Neural cell (in vitro differentiated cells): ENCODE measurements at regions not wholly inside any gene's neighbourhood (a gene's known extent, or its start where the extent isn't known, plus 50 kb on each side); places are given as distances from the start of the nearest gene placed in this dataset.

Source experiments
- H2AFZ ChIP-seq: fragments of 200-600, 300-800 bp; sonication (generic), shearing (Covaris generic); 2 replicates; pipeline ENCODE4 v1.6.0; 2014; ENCODE audit warnings: low read depth, mild to moderate bottlenecking, antibody characterized with exemption, low read length, moderate library complexity
- H3F3A ChIP-seq: fragments of 200-600 bp; shearing (Covaris generic); 2 replicates; pipeline ENCODE4 v1.6.1; 2016; ENCODE audit warnings: mild to moderate bottlenecking, moderate library complexity, mixed read lengths, antibody characterized with exemption, low read length; ENCODE audit not compliant: insufficient read depth, poor library complexity, severe bottlenecking
- H3K27ac ChIP-seq: fragments of 200-600, 300-800 bp; sonication (generic), shearing (Covaris generic); 2 replicates; pipeline ENCODE4 v1.5.1; 2014; ENCODE audit warnings: mild to moderate bottlenecking, low read length, moderate library complexity
- H3K27me3 ChIP-seq: fragments of 300-800, 200-600 bp; sonication (generic), shearing (Covaris generic); 2 replicates; pipeline ENCODE4 v1.6.0; 2014; ENCODE audit warnings: mild to moderate bottlenecking, low read depth, low read length, moderate library complexity; ENCODE audit not compliant: insufficient read depth
- H3K36me3 ChIP-seq: fragments of 300-800, 200-600 bp; sonication (generic), shearing (Covaris generic); 2 replicates; pipeline ENCODE4 v1.5.1; 2014; ENCODE audit warnings: mild to moderate bottlenecking, antibody characterized with exemption, low read length, moderate library complexity; ENCODE audit not compliant: insufficient read depth
- H3K4me2 ChIP-seq: fragments of 300-800, 200-600 bp; sonication (generic), shearing (Covaris generic); 2 replicates; pipeline ENCODE4 v1.6.0; 2014; ENCODE audit warnings: mild to moderate bottlenecking, low read length
- H3K4me3 ChIP-seq: fragments of 300-800, 200-600 bp; sonication (generic), shearing (Covaris generic); 2 replicates; pipeline ENCODE4 v1.5.1; 2014; ENCODE audit warnings: mild to moderate bottlenecking, low read length, moderate library complexity
- H3K79me2 ChIP-seq: fragments of 200-600 bp; shearing (Covaris generic); replicated peaks from 2 replicates; pipeline ENCODE4 v1.6.0; 2014; ENCODE audit warnings: mild to moderate bottlenecking, low read length, moderate library complexity; ENCODE audit not compliant: insufficient read depth
- H3K9ac ChIP-seq: fragments of 300-800, 200-600 bp; sonication (generic), shearing (Covaris generic); 2 replicates; pipeline ENCODE4 v1.6.1; 2016; ENCODE audit warnings: mild to moderate bottlenecking, low read length, mixed read lengths
- H3K9me2 ChIP-seq: fragments of 200-600 bp; shearing (Covaris generic); 2 replicates; pipeline ENCODE4 v1.6.1; 2016; ENCODE audit warnings: mild to moderate bottlenecking, low read length, mixed read lengths; ENCODE audit not compliant: insufficient read depth
- H3K9me3 ChIP-seq: fragments of 200-600, 300-800 bp; sonication (generic), shearing (Covaris generic); 2 replicates; pipeline ENCODE4 v1.6.1; 2016; ENCODE audit warnings: mild to moderate bottlenecking, mixed run types, low read length, moderate library complexity, mixed read lengths
- H4K20me1 ChIP-seq: fragments of 200-600 bp; shearing (Covaris generic); 2 replicates; pipeline ENCODE4 v1.6.1; 2016; ENCODE audit warnings: mild to moderate bottlenecking, mixed run types; ENCODE audit not compliant: insufficient read depth
- CTCF ChIP-seq: fragments of 450-650 bp; IDR thresholded peaks from 2 replicates; pipeline ENCODE4 v1.5.1; 2014; ENCODE audit warnings: antibody characterized with exemption, mild to moderate bottlenecking, moderate library complexity; ENCODE audit not compliant: poor library complexity, severe bottlenecking
- EP300 ChIP-seq: fragments of 450-650 bp; conservative IDR thresholded peaks from 2 replicates; pipeline ENCODE4 v1.6.1; 2014; ENCODE audit warnings: antibody characterized with exemption, mild to moderate bottlenecking, moderate library complexity; ENCODE audit not compliant: poor library complexity, severe bottlenecking
- EZH2 ChIP-seq: fragments of 200-600, 300-800 bp; shearing (Covaris generic), sonication (generic); IDR thresholded peaks from 2 replicates; pipeline ENCODE4 v1.6.1; 2014; ENCODE audit warnings: antibody characterized with exemption, low read length, borderline replicate concordance, mild to moderate bottlenecking; ENCODE audit not compliant: insufficient read depth, poor library complexity, severe bottlenecking
- MXI1 ChIP-seq: fragments of 450-650 bp; conservative IDR thresholded peaks from 2 replicates; pipeline ENCODE4 v1.6.1; 2014; ENCODE audit warnings: antibody characterized with exemption, mild to moderate bottlenecking; ENCODE audit not compliant: poor library complexity, severe bottlenecking
- POLR2AphosphoS5 ChIP-seq: IDR thresholded peaks from 2 replicates; pipeline ENCODE4 v1.6.1; 2012
- RAD21 ChIP-seq: fragments of 450-650 bp; conservative IDR thresholded peaks from 2 replicates; pipeline ENCODE4 v1.6.1; 2014; ENCODE audit warnings: antibody characterized with exemption, mild to moderate bottlenecking, moderate library complexity
- REST ChIP-seq: IDR thresholded peaks from 2 replicates; pipeline ENCODE4 v1.6.1; 2012; ENCODE audit warnings: borderline replicate concordance
- SMC3 ChIP-seq: fragments of 450-650 bp; conservative IDR thresholded peaks from 2 replicates; pipeline ENCODE4 v1.6.1; 2014; ENCODE audit warnings: antibody characterized with exemption, mild to moderate bottlenecking, moderate library complexity; ENCODE audit not compliant: poor library complexity
- TAF1 ChIP-seq: IDR thresholded peaks from 2 replicates; pipeline ENCODE4 v1.6.1; 2012; ENCODE audit warnings: low read depth

GRCh38 chr5:143474616-143475015 is 71.1 kb upstream of the NR3C1 start:
- Histone ChIP-seq H3K9ac (no peak overlapping the region), H2AFZ (no peak overlapping the region), H3K27me3 (no peaks in the 10 kb centered on the region), H3K36me3 (no peaks in the 10 kb centered on the region), H3K4me2 (no peak overlapping the region), H3K79me2 (no peaks in the 10 kb centered on the region), H3F3A (no peaks in the 10 kb centered on the region), H3K9me2 (no peaks in the 10 kb centered on the region), H3K27ac (no peak overlapping the region), H3K4me3 (no peak overlapping the region), H3K9me3 (no peaks in the 10 kb centered on the region), H4K20me1 (no peaks in the 10 kb centered on the region)
- TF ChIP-seq RAD21 (no peak), MXI1 (no peak), SMC3 (no peak), TAF1 (no peak), POLR2AphosphoS5 (no peak), CTCF (no peak), EP300 (no peak), EZH2 (no peak), REST (no peak)

GRCh38 chr5:143473481-143473880 is 70.0 kb upstream of the NR3C1 start:
- no peak overlapping the region for H3K27ac ChIP-seq
- no peaks in the 10 kb centered on the region for H3K36me3 ChIP-seq
- H3F3A ChIP-seq = no peaks in the 10 kb centered on the region
- H3K4me2 ChIP-seq = no peak overlapping the region
- H4K20me1 ChIP-seq = no peaks in the 10 kb centered on the region
- no peaks in the 10 kb centered on the region for H3K27me3 ChIP-seq
- no peaks in the 10 kb centered on the region for H3K9me3 ChIP-seq
- H2AFZ ChIP-seq = no peak overlapping the region
- H3K9me2 ChIP-seq = no peaks in the 10 kb centered on the region
- H3K9ac ChIP-seq = no peak overlapping the region
- no peak overlapping the region for H3K4me3 ChIP-seq
- TF ChIP-seq TAF1 (no peak), EZH2 (no peak), SMC3 (no peak), RAD21 (no peak), REST (no peak), CTCF (no peak), EP300 (no peak), MXI1 (no peak), POLR2AphosphoS5 (no peak)
- H3K79me2 ChIP-seq = no peaks in the 10 kb centered on the region
